ENCODE measurements at regions not wholly inside any gene's neighbourhood (a gene's known extent, or its start where the extent isn't known, plus 50 kb on each side); places are given as distances from the start of the nearest gene placed in this dataset.

DNA sequence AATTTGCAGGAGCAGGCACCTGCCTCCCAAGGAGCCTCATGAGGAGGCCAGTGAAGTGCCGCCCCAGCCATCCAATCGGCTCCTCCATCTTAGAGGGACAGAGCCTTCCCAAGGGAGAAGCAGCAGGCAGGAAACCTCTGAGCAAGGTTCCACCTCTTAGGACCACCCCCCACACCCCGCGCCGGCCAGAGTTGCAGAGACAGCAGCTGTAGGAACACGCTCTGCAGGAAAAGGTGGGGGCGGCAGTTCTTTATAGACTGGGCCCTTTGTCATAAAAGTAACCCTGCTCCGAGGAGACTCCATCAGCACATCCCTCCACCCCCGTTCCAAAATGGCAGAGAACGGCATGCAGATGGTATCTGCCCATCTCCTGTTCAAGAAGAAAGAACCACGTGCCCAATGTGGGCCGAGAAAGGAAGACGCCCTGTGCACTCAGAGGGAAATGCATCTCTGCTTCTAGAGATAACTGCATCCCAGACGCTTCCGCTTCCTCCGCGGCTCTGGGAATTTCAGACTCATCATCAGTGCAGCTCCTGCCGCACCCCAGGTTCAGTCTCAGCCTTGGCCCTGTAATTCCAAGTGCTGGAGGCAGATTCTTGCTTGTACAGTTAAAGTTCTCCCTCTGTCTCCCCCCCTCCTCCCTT, 98.5 kb downstream of the SPATA19 start:
- no peak for DNase-seq
- Histone ChIP-seq H3K27ac (ENCODE audit: low read length) (no peak overlapping the region), H3K9me3 (replicated peaks; ENCODE audit: control insufficient read depth, low read depth, low read length) (no peaks in the 10 kb centered on the region), H3K4me3 (ENCODE audit: low read length) (no peak overlapping the region), H3K4me1 (ENCODE audit: control insufficient read depth, insufficient read depth, low read length) (no peaks in the 10 kb centered on the region), H3K27me3 (ENCODE audit: control insufficient read depth, insufficient read depth, low read length) (peaks cover 20% of the 10 kb centered on the region), H3K36me3 (ENCODE audit: control insufficient read depth, insufficient read depth, low read length) (no peaks in the 10 kb centered on the region)
- WGBS (ENCODE audit: insufficient coverage) = 52% methylated on average over 11 of the region's 18 CpGs

DNA sequence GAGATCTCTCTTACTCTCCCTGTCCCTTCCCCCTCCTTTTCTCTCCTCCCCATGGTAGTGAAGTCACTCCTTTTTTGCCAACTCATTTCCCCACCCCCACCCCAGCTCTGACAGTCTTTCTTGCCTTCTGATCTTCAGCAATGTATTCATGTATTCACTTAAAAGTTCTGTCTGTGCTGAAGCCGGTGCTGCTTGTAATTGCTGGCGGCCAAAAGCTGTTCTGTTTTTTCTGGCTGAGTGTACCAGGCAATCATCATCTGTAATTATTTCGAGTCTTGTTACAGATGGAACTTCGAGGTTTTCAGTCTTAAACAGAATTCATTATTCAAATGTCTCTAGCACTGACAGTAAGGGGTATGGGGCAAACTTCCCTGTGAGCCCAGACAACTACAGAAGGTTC, 99.5 kb downstream of the SPATA19 start:
- Histone ChIP-seq H3K27ac (ENCODE audit: low read length) (no peak overlapping the region), H3K27me3 (ENCODE audit: control insufficient read depth, insufficient read depth, low read length) (peaks cover 20% of the 10 kb centered on the region), H3K36me3 (ENCODE audit: control insufficient read depth, insufficient read depth, low read length) (no peaks in the 10 kb centered on the region), H3K4me3 (ENCODE audit: low read length) (no peak overlapping the region), H3K4me1 (ENCODE audit: control insufficient read depth, insufficient read depth, low read length) (no peaks in the 10 kb centered on the region), H3K9me3 (replicated peaks; ENCODE audit: control insufficient read depth, low read depth, low read length) (no peaks in the 10 kb centered on the region)
- peak; percentile 22 for DNase-seq
- WGBS (ENCODE audit: insufficient coverage) = 50% methylated on average over 2 of the region's 4 CpGs

DNA sequence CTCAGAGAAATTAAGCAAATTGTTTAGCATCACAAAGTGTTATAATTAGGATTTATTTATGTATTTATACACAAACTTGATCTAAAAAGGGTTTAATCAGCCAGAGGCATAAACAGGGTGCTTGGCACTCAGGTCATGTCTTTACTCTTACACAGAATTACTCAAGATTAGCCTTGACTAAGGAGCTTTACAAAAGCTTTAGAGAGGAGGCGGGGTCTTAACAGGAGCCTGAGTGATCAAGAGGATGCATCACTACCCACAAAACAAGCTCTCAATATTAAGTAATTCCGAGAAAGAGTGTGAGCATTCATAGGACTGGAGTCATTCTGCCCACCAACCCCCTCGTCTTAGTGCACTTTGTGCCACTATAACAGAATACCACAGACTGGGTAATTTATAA, 103.0 kb downstream of the SPATA19 start:
- no CpG with 5 or more reads among the region's 3 CpGs for WGBS (ENCODE audit: insufficient coverage)
- Histone ChIP-seq H3K27me3 (ENCODE audit: control insufficient read depth, insufficient read depth, low read length) (peaks cover 13% of the 10 kb centered on the region), H3K27ac (ENCODE audit: low read length) (no peak overlapping the region), H3K9me3 (replicated peaks; ENCODE audit: control insufficient read depth, low read depth, low read length) (no peaks in the 10 kb centered on the region), H3K4me1 (ENCODE audit: control insufficient read depth, insufficient read depth, low read length) (no peaks in the 10 kb centered on the region), H3K36me3 (ENCODE audit: control insufficient read depth, insufficient read depth, low read length) (no peaks in the 10 kb centered on the region), H3K4me3 (ENCODE audit: low read length) (no peak overlapping the region)
- no peak for DNase-seq

DNA sequence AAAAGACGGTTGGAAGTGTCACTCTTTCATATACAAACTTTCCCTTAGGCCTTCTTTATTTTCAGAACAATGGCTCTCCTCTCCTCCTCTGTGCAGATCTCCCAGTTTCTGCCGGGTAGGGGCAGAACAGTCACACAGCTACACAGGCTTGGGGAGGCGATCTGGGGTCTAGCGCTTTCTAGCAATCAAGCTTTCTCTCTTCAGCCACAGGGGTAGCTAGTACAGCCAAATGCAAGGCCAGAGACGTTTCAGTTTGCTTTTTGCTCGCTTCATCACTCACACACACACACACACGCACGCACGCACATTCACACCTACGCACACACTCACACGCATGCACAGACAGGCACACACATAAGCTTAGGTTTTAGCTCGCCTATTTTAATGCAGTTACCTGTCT, 104.3 kb downstream of the SPATA19 start:
- H3K36me3 ChIP-seq (ENCODE audit: control insufficient read depth, insufficient read depth, low read length) = no peaks in the 10 kb centered on the region
- H3K9me3 ChIP-seq (replicated peaks; ENCODE audit: control insufficient read depth, low read depth, low read length) = no peaks in the 10 kb centered on the region
- no peak overlapping the region for H3K4me3 ChIP-seq (ENCODE audit: low read length)
- DNase-seq = no peak
- H3K27me3 ChIP-seq (ENCODE audit: control insufficient read depth, insufficient read depth, low read length) = peaks cover 5% of the 10 kb centered on the region
- H3K4me1 ChIP-seq (ENCODE audit: control insufficient read depth, insufficient read depth, low read length) = no peaks in the 10 kb centered on the region
- no peak overlapping the region for H3K27ac ChIP-seq (ENCODE audit: low read length)
- WGBS (ENCODE audit: insufficient coverage) = 57% methylated on average over 4 of the region's 12 CpGs

DNA sequence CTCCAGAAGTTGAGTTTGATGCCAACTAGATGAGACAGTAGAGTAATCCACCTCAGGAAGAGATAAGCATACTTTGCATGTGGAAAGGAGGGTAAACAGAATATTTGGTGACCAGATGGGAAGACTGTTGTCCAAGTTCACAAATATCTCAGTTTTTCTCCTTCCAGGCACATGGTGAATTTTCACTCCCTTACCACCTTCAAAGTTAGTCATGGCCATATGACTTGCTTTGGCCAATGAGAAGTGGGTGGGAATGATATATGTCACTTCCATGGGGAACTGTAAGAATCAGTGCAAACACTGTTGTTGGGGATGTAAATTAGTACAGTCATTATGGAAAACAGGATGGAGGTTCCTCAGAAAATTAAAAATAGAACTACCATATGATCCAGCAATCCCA, 105.8 kb downstream of the SPATA19 start:
- no peak overlapping the region for H3K27ac ChIP-seq (ENCODE audit: low read length)
- DNase-seq = no peak
- no peaks in the 10 kb centered on the region for H3K36me3 ChIP-seq (ENCODE audit: control insufficient read depth, insufficient read depth, low read length)
- no peaks in the 10 kb centered on the region for H3K9me3 ChIP-seq (replicated peaks; ENCODE audit: control insufficient read depth, low read depth, low read length)
- H3K4me1 ChIP-seq (ENCODE audit: control insufficient read depth, insufficient read depth, low read length) = no peaks in the 10 kb centered on the region
- H3K4me3 ChIP-seq (ENCODE audit: low read length) = no peak overlapping the region
- peaks cover 1% of the 10 kb centered on the region for H3K27me3 ChIP-seq (ENCODE audit: control insufficient read depth, insufficient read depth, low read length)

DNA sequence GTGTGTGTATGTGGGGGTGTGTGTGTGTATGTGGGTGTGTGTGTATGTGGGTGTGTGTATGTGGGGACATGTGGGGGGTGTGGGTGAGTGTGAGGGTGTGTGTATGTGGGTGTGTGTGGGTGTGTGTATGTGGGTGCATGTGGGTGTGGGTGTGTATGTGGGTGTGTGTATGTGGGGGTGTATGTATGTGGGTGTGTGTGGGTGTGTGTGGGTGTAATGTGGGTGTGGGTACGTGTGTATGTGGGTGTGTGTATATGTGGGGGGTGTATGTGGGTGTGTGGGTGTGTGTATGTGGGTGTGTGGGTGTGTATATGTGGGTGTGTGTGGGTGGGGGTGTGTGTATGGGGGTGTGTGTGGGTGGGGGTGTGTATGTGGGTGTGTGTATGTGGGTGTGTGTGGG, 106.7 kb downstream of the SPATA19 start:
- 78% methylated on average over 1 of the region's 1 CpG for WGBS (ENCODE audit: insufficient coverage)
- no peak overlapping the region for H3K4me3 ChIP-seq (ENCODE audit: low read length)
- DNase-seq = no peak
- no peaks in the 10 kb centered on the region for H3K9me3 ChIP-seq (replicated peaks; ENCODE audit: control insufficient read depth, low read depth, low read length)
- H3K27ac ChIP-seq (ENCODE audit: low read length) = no peak overlapping the region
- peaks cover 3% of the 10 kb centered on the region for H3K27me3 ChIP-seq (ENCODE audit: control insufficient read depth, insufficient read depth, low read length)
- no peaks in the 10 kb centered on the region for H3K4me1 ChIP-seq (ENCODE audit: control insufficient read depth, insufficient read depth, low read length)
- no peaks in the 10 kb centered on the region for H3K36me3 ChIP-seq (ENCODE audit: control insufficient read depth, insufficient read depth, low read length)

DNA sequence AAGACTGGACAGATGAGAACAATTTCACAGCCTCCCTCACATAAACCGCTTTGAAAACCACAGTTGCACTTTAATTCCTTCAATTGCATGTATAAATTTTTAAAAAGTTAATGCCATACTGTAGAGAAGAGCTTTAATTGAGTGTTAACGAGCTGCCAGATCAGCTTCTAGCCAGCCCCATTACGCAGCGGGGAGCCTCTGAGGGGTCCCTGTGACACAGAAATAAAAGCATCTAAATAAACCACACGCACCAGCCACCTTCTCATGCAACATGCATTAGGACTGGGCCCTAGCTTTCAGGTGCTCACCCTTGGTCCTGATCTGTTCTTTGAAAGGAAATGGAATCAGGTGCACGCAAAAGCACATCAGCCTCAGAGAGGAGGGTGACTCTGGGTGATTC, 111.7 kb downstream of the SPATA19 start:
- DNase-seq = no peak
- Histone ChIP-seq H3K4me3 (ENCODE audit: low read length) (no peak overlapping the region), H3K36me3 (ENCODE audit: control insufficient read depth, insufficient read depth, low read length) (no peaks in the 10 kb centered on the region), H3K9me3 (replicated peaks; ENCODE audit: control insufficient read depth, low read depth, low read length) (no peaks in the 10 kb centered on the region), H3K27me3 (ENCODE audit: control insufficient read depth, insufficient read depth, low read length) (peaks cover 16% of the 10 kb centered on the region), H3K27ac (ENCODE audit: low read length) (no peak overlapping the region), H3K4me1 (ENCODE audit: control insufficient read depth, insufficient read depth, low read length) (no peaks in the 10 kb centered on the region)
- WGBS (ENCODE audit: insufficient coverage) = 80% methylated on average over 4 of the region's 6 CpGs

DNA sequence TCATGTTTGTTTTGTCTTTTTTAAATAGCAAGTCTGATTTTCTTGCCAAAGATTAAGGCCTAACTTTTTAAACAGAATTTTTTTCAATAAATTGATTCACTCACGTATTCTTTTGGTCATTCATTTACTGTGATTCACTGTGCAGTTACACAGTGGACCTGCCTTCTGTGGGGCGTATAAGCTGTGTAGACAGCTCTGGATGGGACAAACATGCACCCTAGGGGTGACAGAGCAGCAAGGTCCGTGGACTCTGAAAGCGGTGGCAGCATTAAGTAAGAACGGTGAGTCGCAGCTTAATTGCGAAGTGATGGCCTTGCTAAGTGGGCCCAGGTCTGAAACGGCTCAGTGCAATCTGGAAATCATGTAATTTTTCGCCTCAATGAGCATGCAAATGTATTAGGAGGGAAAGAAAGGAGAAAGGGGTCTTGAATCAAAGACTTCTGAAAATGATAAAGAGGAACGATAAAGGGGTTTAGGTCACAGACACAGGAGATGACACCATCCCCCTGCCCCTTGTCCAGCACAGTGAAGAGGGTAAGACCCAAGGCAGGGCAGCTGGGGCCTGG, 113.1 kb downstream of the SPATA19 start:
- 84% methylated on average over 10 of the region's 10 CpGs for whole genome bisulfite sequencing (ENCODE audit: insufficient coverage)
- peaks cover 16% of the 10 kb centered on the region for H3K27me3 ChIP-seq (ENCODE audit: control insufficient read depth, insufficient read depth, low read length)
- no peak overlapping the region for H3K4me3 ChIP-seq (ENCODE audit: low read length)
- DNase-seq = no peak
- no peaks in the 10 kb centered on the region for H3K9me3 ChIP-seq (replicated peaks; ENCODE audit: control insufficient read depth, low read depth, low read length)
- no peaks in the 10 kb centered on the region for H3K4me1 ChIP-seq (ENCODE audit: control insufficient read depth, insufficient read depth, low read length)
- H3K36me3 ChIP-seq (ENCODE audit: control insufficient read depth, insufficient read depth, low read length) = no peaks in the 10 kb centered on the region
- H3K27ac ChIP-seq (ENCODE audit: low read length) = no peak overlapping the region

DNA sequence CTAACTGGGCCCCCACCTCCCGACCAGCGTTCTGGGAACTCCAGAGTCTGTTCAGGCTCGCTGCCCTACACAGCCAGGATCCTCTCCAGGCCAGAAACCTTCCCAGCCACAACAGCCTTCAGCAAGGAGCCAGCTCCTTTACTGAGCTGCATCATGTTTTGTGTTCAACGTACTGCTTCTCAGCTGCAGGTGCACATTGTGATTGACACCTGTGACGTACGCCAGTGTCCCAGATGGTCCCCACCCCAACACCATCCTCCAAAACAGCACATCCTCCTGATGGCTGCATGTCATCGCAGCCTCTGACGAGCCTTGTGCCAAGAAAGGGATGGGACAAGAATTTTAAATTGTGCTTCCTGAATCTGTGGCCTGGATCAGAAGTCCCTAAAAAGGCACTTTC, 117.5 kb downstream of the SPATA19 start:
- H3K27me3 ChIP-seq (ENCODE audit: control insufficient read depth, insufficient read depth, low read length) = peaks cover 12% of the 10 kb centered on the region
- H3K4me3 ChIP-seq (ENCODE audit: low read length) = no peak overlapping the region
- 55% methylated on average over 4 of the region's 8 CpGs for WGBS (ENCODE audit: insufficient coverage)
- H3K9me3 ChIP-seq (replicated peaks; ENCODE audit: control insufficient read depth, low read depth, low read length) = no peaks in the 10 kb centered on the region
- peaks cover 4% of the 10 kb centered on the region for H3K4me1 ChIP-seq (ENCODE audit: control insufficient read depth, insufficient read depth, low read length)
- DNase-seq = no peak
- no peak overlapping the region for H3K27ac ChIP-seq (ENCODE audit: low read length)
- no peaks in the 10 kb centered on the region for H3K36me3 ChIP-seq (ENCODE audit: control insufficient read depth, insufficient read depth, low read length)

DNA sequence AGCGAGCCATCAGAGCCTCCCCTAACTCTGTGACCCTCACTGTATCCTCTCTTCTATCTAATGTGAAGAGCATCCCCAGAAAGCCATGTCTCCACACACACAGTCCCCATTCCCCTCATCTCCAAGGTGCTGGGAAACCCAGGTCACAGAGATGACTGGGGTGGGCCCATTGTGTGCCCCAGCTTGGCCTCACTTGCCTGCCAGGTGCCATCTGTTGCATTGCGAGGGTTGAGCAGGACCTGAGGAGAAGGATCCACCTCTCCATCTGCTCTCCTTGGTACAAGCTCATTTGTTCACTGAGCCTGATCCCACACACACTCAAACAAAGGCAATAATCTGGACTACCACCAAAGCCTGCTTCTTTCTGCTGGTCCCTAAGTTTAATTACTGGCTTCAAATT, 118.8 kb downstream of the SPATA19 start:
- Histone ChIP-seq H3K36me3 (ENCODE audit: control insufficient read depth, insufficient read depth, low read length) (no peaks in the 10 kb centered on the region), H3K27ac (ENCODE audit: low read length) (no peak overlapping the region), H3K4me3 (ENCODE audit: low read length) (no peak overlapping the region), H3K9me3 (replicated peaks; ENCODE audit: control insufficient read depth, low read depth, low read length) (no peaks in the 10 kb centered on the region), H3K27me3 (ENCODE audit: control insufficient read depth, insufficient read depth, low read length) (peaks cover 11% of the 10 kb centered on the region), H3K4me1 (ENCODE audit: control insufficient read depth, insufficient read depth, low read length) (peaks cover 4% of the 10 kb centered on the region)
- DNase-seq = no peak
- WGBS (ENCODE audit: insufficient coverage) = 85% methylated on average over 2 of the region's 2 CpGs

DNA sequence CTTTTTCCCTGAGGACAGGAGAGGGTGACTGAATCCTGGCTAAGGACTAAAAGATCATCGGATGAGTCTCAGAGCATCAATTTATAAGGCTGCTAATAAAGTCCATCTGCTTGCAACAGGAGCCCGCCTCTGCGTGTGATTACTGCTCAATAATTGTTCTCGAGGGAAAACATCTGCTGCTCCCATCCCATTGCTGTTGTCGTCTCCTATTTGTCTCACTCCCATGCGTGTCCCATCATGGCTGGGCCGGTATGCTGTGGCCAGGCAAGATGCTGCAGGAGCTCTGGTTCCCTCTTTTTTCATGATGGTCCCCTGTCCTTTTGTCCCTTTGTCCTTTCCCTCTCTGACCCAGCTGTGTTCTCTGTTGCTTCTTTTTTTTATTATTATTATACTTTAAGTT, 121.2 kb downstream of the SPATA19 start:
- peak; percentile 75 for DNase-seq

More for the DNA sequence above, 121.2 kb downstream of the SPATA19 start:
- 36% methylated on average over 7 of the region's 7 CpGs for WGBS (ENCODE audit: insufficient coverage)
- Histone ChIP-seq H3K9me3 (replicated peaks; ENCODE audit: control insufficient read depth, low read depth, low read length) (no peaks in the 10 kb centered on the region), H3K27ac (ENCODE audit: low read length) (no peak overlapping the region), H3K36me3 (ENCODE audit: control insufficient read depth, insufficient read depth, low read length) (no peaks in the 10 kb centered on the region), H3K4me1 (ENCODE audit: control insufficient read depth, insufficient read depth, low read length) (peaks cover 4% of the 10 kb centered on the region), H3K27me3 (ENCODE audit: control insufficient read depth, insufficient read depth, low read length) (peaks cover 18% of the 10 kb centered on the region), H3K4me3 (ENCODE audit: low read length) (no peak overlapping the region)

Measured in muscle of leg (tissue), 3 donors.